ENCODE measurements at regions not wholly inside any gene's neighbourhood (a gene's known extent, or its start where the extent isn't known, plus 50 kb on each side); places are given as distances from the start of the nearest gene placed in this dataset.
A peak's percentile ranks its signal among the peaks of the same experiment; 100 is the strongest.

- no peak for DNase-seq (ENCODE audit: low read depth in 2 of 2)
These were observed 203.8 kb downstream of the RPLP1 start for GRCh38 chr15:69656271-69657030.

- DNase-seq (ENCODE audit: low read depth in 2 of 2): no peak
These were observed 205.0 kb downstream of the RPLP1 start for GRCh38 chr15:69657626-69658025.

GRCh38 chr15:69658411-69658945, 205.9 kb downstream of the RPLP1 start:
- no peak for DNase-seq (ENCODE audit: low read depth in 2 of 2)

GRCh38 chr15:69659454-69660050, 206.9 kb downstream of the RPLP1 start:
- DNase-seq (ENCODE audit: low read depth in 2 of 2): no peak

- no peak for DNase-seq (ENCODE audit: low read depth in 2 of 2)
These were observed 207.5 kb downstream of the RPLP1 start for GRCh38 chr15:69660114-69660513.

- no peak for DNase-seq (ENCODE audit: low read depth in 2 of 2)
These were observed 208.2 kb downstream of the RPLP1 start for GRCh38 chr15:69660658-69661405.

- DNase-seq (ENCODE audit: low read depth in 2 of 2): no peak
These were observed 208.8 kb downstream of the RPLP1 start for GRCh38 chr15:69661446-69661845.

- no peak for DNase-seq (ENCODE audit: low read depth in 2 of 2)
These were observed 209.4 kb downstream of the RPLP1 start for GRCh38 chr15:69661871-69662644.

GRCh38 chr15:69662645-69663000, 210.0 kb downstream of the RPLP1 start:
- no peak for DNase-seq (ENCODE audit: low read depth in 2 of 2)

- DNase-seq (ENCODE audit: low read depth in 2 of 2): no peak
These were observed 210.8 kb downstream of the RPLP1 start for GRCh38 chr15:69663441-69663840.

GRCh38 chr15:69663982-69664381, 211.4 kb downstream of the RPLP1 start:
- no peak for DNase-seq (ENCODE audit: low read depth in 2 of 2)

GRCh38 chr15:69664572-69665571, 212.3 kb downstream of the RPLP1 start:
- DNase-seq (ENCODE audit: low read depth in 2 of 2): no peak

- no peak for DNase-seq (ENCODE audit: low read depth in 2 of 2)
These were observed 213.1 kb downstream of the RPLP1 start for GRCh38 chr15:69665641-69666111.

- no peak for DNase-seq (ENCODE audit: low read depth in 2 of 2)
These were observed 213.8 kb downstream of the RPLP1 start for GRCh38 chr15:69666441-69666882.

GRCh38 chr15:69666921-69667811, 214.5 kb downstream of the RPLP1 start:
- no peak for DNase-seq (ENCODE audit: low read depth in 2 of 2)

- DNase-seq (ENCODE audit: low read depth in 2 of 2): no peak
These were observed 215.6 kb downstream of the RPLP1 start for GRCh38 chr15:69668039-69668705.

- peak in 1 of 2 donors; percentile 13 for DNase-seq (ENCODE audit: low read depth in 2 of 2)
These were observed 216.3 kb downstream of the RPLP1 start for GRCh38 chr15:69668963-69669362.

- no peak for DNase-seq (ENCODE audit: low read depth in 2 of 2)
These were observed 216.8 kb downstream of the RPLP1 start for GRCh38 chr15:69669446-69669845.
